Activated T-cell treated with anti-CD3 and anti-CD28 coated beads, Interleukin-2, amount 50 U/mL, for 72 hours (primary cell): ENCODE measurements at regions not wholly inside any gene's neighbourhood (a gene's known extent, or its start where the extent isn't known, plus 50 kb on each side); places are given as distances from the start of the nearest gene placed in this dataset.

Experiments used
- ATAC-seq, 2 donors: fragments of 150-1000 bp; cut with Tn5 transposase; replicated peaks in 1 of 2; 2 replicates each; pipeline ENCODE4 v1.10.0; 2021; ENCODE audit warnings: moderate library complexity in 2 of 2, mild to moderate bottlenecking in 1 of 2
- DNase-seq, 2 donors: peaks; one replicate each; pipeline ENCODE4 v3.0.0; 2021 to 2022; ENCODE audit warnings: mixed read lengths in 1 of 2
- H3K27ac Mint-ChIP-seq: one replicate; pipeline ENCODE4 v1.8.0; 2022; ENCODE audit warnings: mild to moderate bottlenecking, moderate library complexity, mixed read lengths
- H3K27me3 Mint-ChIP-seq: one replicate; pipeline ENCODE4 v1.8.0; 2022; ENCODE audit warnings: low read depth, mixed read lengths
- H3K36me3 Mint-ChIP-seq, 2 donors: one replicate each; pipeline ENCODE4 v1.8.0; 2022; ENCODE audit warnings: mixed read lengths in 2 of 2, mild to moderate bottlenecking in 1 of 2; ENCODE audit not compliant: insufficient read depth in 2 of 2
- H3K4me1 Mint-ChIP-seq: one replicate; pipeline ENCODE4 v1.8.0; 2022; ENCODE audit warnings: low read depth, mixed read lengths
- H3K4me3 Mint-ChIP-seq, 2 donors: one replicate each; pipeline ENCODE4 v1.8.0; 2022; ENCODE audit warnings: mild to moderate bottlenecking in 2 of 2, mixed read lengths in 2 of 2, moderate library complexity in 2 of 2
- H3K9me3 Mint-ChIP-seq, 2 donors: one replicate each; pipeline ENCODE4 v1.8.0; 2022; ENCODE audit warnings: mixed read lengths in 2 of 2

DNA sequence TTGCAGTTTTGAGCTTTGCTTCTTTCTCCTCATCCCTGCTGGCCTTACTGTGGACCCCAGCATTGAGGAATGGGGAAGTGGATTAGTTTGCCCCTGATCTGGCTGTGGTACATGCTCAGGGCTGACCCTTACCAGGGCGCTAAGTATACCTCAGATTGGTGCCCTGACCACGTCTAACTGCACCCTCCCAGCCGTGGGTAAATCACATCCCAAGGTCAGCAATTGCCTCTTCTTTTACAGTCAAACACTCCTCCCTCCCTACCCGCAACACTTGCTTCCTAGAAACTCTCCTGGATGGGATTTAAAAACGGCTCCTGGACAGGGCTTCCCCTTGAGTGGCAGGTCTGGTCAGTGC is 437.9 kb downstream of the NR2F2 start:
- Mint-ChIP-seq H3K36me3 (no peaks in the 10 kb centered on the region), H3K4me1 (no peaks in the 10 kb centered on the region), H3K9me3 (no peaks in the 10 kb centered on the region), H3K4me3 (no peak overlapping the region), H3K27ac (no peak overlapping the region), H3K27me3 (no peaks in the 10 kb centered on the region)
- DNase-seq = no peak
- ATAC-seq = no peak

DNA sequence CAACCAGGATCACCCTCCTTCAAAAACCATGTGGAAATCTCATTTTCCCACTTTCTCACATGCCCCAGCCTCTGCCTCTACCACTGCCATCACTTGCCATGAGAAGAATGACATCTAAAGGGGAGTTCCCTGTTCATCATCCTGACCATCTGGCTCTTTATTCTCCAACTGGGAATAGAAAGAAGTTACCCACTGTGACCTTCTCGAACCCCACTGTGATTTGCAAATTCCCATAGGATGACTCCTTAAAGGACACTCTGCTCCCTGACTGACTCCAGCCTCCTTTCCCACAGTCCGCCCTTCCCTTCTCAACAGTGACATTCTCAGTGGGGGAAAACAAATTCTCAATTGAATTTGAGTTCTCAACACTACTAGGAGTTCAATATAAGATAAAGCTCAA is 440.5 kb downstream of the NR2F2 start:
- Mint-ChIP-seq H3K27ac (no peak overlapping the region), H3K9me3 (no peaks in the 10 kb centered on the region), H3K36me3 (no peaks in the 10 kb centered on the region), H3K4me1 (no peaks in the 10 kb centered on the region), H3K27me3 (no peaks in the 10 kb centered on the region), H3K4me3 (no peak overlapping the region)
- no peak for DNase-seq
- ATAC-seq = no peak

DNA sequence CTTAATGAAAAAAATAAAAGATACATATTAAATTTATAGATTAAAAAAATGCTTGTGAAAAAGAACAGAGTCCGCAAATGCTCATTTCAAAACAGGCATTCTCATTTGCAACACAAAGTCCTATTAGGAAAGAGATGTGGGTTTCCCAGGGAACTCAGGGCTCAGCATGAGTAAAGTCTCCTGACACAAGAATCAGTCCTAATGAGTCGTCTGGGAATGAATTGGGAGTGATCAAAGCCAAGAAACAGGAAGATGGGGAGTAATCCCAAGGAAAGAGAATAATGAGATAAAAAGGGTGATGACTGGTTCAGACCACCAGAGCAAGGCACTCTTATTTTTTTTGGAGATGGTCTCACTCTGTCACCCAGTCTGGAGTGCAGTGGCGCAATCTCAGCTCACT is 443.7 kb downstream of the NR2F2 start:
- Mint-ChIP-seq H3K9me3 (no peaks in the 10 kb centered on the region), H3K36me3 (no peaks in the 10 kb centered on the region), H3K4me3 (no peak overlapping the region)

DNA sequence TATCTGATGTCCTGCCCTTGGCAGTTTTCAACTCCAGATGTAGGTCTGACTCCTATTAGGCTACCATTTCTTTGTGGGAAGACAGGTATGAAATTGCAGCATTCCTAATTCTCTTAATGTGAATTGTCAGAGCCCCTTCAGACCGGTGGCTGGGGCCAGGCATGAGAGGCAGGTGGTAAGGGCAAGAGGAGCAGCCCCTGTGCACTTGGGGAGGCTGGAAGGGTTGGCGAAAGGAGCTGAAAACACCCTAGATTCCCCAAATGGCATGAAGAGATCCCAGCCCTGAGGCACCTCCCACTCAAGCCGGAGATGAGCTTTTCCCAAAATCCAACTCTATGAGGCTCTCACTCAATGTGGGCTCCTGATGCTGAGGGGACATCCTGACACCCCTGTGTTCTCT is 453.2 kb downstream of the NR2F2 start:
- DNase-seq = no peak
- H3K4me1 Mint-ChIP-seq = no peaks in the 10 kb centered on the region
- no peak overlapping the region for H3K4me3 Mint-ChIP-seq
- H3K36me3 Mint-ChIP-seq = peaks cover 0 to 2% of the 10 kb centered on the region in 2 donors
- no peaks in the 10 kb centered on the region for H3K27me3 Mint-ChIP-seq
- H3K27ac Mint-ChIP-seq = no peak overlapping the region
- H3K9me3 Mint-ChIP-seq = peaks cover 5 to 8% of the 10 kb centered on the region in 2 donors
- ATAC-seq = no peak

More for the DNA sequence above, 443.7 kb downstream of the NR2F2 start:
- Mint-ChIP-seq H3K27ac (no peak overlapping the region), H3K27me3 (no peaks in the 10 kb centered on the region), H3K4me1 (no peaks in the 10 kb centered on the region)
- DNase-seq (no peak), ATAC-seq (no peak)

- Mint-ChIP-seq H3K4me3 (no peak overlapping the region), H3K9me3 (peaks cover 0 to 3% of the 10 kb centered on the region in 2 donors), H3K27ac (no peak overlapping the region), H3K4me1 (no peaks in the 10 kb centered on the region), H3K27me3 (no peaks in the 10 kb centered on the region), H3K36me3 (peaks cover 0 to 2% of the 10 kb centered on the region in 2 donors)
- ATAC-seq (no peak), DNase-seq (no peak)
Observed at GRCh38 chr15:96790004-96790403, 459.5 kb downstream of the NR2F2 start.

DNA sequence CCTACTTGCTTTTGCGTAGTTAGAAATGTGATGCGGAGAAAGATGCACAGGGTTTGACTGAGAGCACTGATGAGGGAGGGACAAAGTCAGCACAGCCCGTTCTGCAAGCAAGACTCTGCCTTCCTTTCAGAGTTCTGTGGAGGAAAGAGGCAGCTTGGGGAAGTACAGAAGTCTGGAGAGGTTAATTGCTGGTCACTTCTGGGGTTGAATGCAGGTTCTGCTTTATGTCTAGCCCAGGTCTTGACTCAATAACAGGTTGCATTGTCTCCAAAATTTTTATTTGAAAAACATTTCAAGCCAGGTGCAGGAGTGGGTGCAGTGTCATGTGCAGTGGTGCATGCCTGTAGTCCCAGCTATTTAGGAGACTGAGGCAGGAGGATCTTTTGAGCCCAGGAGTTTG is 461.7 kb downstream of the NR2F2 start:
- no peaks in the 10 kb centered on the region for H3K27me3 Mint-ChIP-seq
- H3K4me3 Mint-ChIP-seq = no peak overlapping the region
- H3K9me3 Mint-ChIP-seq = peaks cover 0 to 1% of the 10 kb centered on the region in 2 donors
- DNase-seq = no peak
- no peaks in the 10 kb centered on the region for H3K4me1 Mint-ChIP-seq
- no peaks in the 10 kb centered on the region for H3K36me3 Mint-ChIP-seq
- H3K27ac Mint-ChIP-seq = no peak overlapping the region
- ATAC-seq = no peak

DNA sequence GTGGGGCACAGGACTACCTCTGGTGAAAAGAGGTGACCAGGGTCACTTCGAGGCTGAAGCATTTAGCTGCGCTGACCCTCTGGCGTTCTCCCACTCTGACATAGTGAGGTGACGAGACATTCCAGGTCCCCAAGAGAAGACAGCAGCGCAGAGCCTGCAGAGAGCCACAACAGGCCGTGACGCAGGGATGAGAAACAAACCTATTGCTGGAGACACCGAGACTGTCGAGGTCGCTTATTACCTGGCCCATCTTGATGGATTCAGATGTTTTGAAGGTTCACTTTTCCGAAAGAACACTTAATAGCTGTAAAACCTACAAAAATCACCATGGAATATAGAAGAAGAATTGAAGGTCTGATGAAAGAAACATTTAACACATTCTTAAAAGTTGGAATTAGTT is 466.3 kb downstream of the NR2F2 start:
- no peaks in the 10 kb centered on the region for H3K36me3 Mint-ChIP-seq
- no peak for ATAC-seq
- no peaks in the 10 kb centered on the region for H3K4me1 Mint-ChIP-seq
- H3K27me3 Mint-ChIP-seq = no peaks in the 10 kb centered on the region
- H3K4me3 Mint-ChIP-seq = no peak overlapping the region
- no peak for DNase-seq
- H3K27ac Mint-ChIP-seq = no peak overlapping the region
- peaks cover 2 to 4% of the 10 kb centered on the region in 2 donors for H3K9me3 Mint-ChIP-seq

DNA sequence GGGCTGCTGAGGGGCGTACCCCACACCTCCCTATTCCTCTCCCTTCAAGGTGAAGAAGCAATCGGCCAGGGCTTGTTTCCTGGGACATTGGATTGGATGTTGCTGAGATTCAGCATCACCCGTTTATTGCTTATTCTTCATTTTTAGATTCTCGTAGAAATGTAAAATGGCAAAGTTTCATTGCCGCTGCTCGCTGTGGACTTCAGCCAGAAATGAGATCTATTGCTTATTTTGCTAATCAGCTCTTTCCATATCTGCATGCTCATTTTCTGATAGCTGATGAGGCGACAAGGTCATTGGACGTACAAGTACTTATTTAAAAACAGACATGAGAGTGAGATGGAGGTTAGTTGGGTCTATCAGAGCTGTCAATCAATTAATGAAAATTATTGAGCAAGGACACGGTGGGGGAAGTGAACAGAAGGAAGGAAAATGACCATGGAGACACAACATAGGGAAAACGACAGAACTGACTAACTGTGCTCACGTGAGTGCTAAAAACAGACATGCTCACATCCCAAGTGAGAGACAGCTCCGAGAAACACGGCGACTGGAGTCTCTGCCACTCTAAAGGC is 471.2 kb downstream of the NR2F2 start:
- Mint-ChIP-seq H3K9me3 (peaks cover 2% of the 10 kb centered on the region in 2 donors), H3K27ac (no peak overlapping the region), H3K36me3 (peaks cover 0 to 2% of the 10 kb centered on the region in 2 donors), H3K27me3 (no peaks in the 10 kb centered on the region), H3K4me1 (no peaks in the 10 kb centered on the region), H3K4me3 (no peak overlapping the region)
- no peak for DNase-seq
- ATAC-seq = no peak

- Mint-ChIP-seq H3K27ac (no peak overlapping the region), H3K4me3 (no peak overlapping the region), H3K27me3 (no peaks in the 10 kb centered on the region), H3K36me3 (peaks cover 0 to 2% of the 10 kb centered on the region in 2 donors), H3K9me3 (peaks cover 4 to 5% of the 10 kb centered on the region in 2 donors), H3K4me1 (no peaks in the 10 kb centered on the region)
- DNase-seq = no peak
- no peak for ATAC-seq
Observed at GRCh38 chr15:96802611-96803255, 472.2 kb downstream of the NR2F2 start.

GRCh38 chr15:96804754-96805153 is 474.3 kb downstream of the NR2F2 start:
- Mint-ChIP-seq H3K27ac (no peak overlapping the region), H3K27me3 (no peaks in the 10 kb centered on the region), H3K9me3 (peaks cover 4 to 5% of the 10 kb centered on the region in 2 donors), H3K4me1 (no peaks in the 10 kb centered on the region), H3K4me3 (no peak overlapping the region), H3K36me3 (peaks cover 0 to 2% of the 10 kb centered on the region in 2 donors)
- no peak for DNase-seq
- no peak for ATAC-seq

GRCh38 chr15:96807361-96807760 is 476.9 kb downstream of the NR2F2 start:
- no peak overlapping the region for H3K27ac Mint-ChIP-seq
- no peak for ATAC-seq
- H3K4me3 Mint-ChIP-seq = no peak overlapping the region
- DNase-seq = no peak
- H3K27me3 Mint-ChIP-seq = no peaks in the 10 kb centered on the region
- H3K9me3 Mint-ChIP-seq = peaks cover 2 to 3% of the 10 kb centered on the region in 2 donors
- no peaks in the 10 kb centered on the region for H3K4me1 Mint-ChIP-seq
- peaks cover 0 to 1% of the 10 kb centered on the region in 2 donors for H3K36me3 Mint-ChIP-seq

DNA sequence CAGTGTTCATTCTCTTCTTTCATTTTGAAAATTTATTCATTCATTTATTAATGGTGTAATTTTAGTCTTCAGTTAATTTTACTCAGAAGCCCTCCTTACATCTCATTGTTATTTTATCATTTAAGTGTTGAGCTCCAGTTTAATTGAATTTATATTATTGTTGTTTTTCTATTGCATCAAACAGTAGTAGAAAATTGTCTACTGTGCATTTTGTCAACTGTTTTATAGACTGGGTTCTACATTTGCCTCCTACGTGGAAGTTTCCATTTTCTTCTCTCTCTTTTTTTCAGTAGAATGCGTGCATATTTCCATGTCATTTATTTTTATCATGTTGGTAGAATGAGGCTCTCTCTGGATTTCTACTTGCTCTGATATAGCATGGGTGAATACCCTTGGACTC is 487.4 kb downstream of the NR2F2 start:
- ATAC-seq = no peak
- Mint-ChIP-seq H3K36me3 (peaks cover 0 to 1% of the 10 kb centered on the region in 2 donors), H3K9me3 (peaks cover 0 to 1% of the 10 kb centered on the region in 2 donors), H3K27me3 (no peaks in the 10 kb centered on the region), H3K4me3 (no peak overlapping the region), H3K4me1 (no peaks in the 10 kb centered on the region), H3K27ac (no peak overlapping the region)
- DNase-seq = no peak

- Mint-ChIP-seq H3K36me3 (peaks cover 0 to 1% of the 10 kb centered on the region in 2 donors), H3K27ac (no peak overlapping the region), H3K27me3 (no peaks in the 10 kb centered on the region)
Observed at GRCh38 chr15:96818861-96819260, 488.4 kb downstream of the NR2F2 start.

DNA sequence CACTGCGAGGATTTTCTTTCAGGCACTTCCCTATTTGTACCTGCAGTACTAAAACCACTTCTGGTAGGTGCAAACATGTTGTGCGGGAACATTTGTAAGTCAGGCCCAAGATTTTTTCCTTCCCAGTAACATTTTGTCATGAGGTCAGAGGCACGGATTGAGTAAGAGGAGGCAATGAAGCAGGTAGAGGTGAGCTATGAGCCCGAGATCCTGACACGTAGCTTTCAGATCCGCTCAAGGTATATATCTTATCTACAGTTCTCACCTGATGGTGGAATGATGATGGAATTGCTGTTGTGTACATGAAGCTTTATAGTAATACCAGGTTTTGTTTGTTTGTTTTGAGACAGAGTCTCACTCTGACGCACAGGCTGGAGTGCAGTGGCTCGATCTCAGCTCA is 497.5 kb downstream of the NR2F2 start:
- H3K36me3 Mint-ChIP-seq = no peaks in the 10 kb centered on the region
- no peak overlapping the region for H3K27ac Mint-ChIP-seq
- no peaks in the 10 kb centered on the region for H3K4me1 Mint-ChIP-seq
- DNase-seq (no peak), ATAC-seq (no peak)
- no peaks in the 10 kb centered on the region for H3K9me3 Mint-ChIP-seq
- no peaks in the 10 kb centered on the region for H3K27me3 Mint-ChIP-seq
- H3K4me3 Mint-ChIP-seq = no peak overlapping the region

More at GRCh38 chr15:96818861-96819260, 488.4 kb downstream of the NR2F2 start:
- DNase-seq (no peak), ATAC-seq (no peak)
- Mint-ChIP-seq H3K4me1 (no peaks in the 10 kb centered on the region), H3K4me3 (no peak overlapping the region), H3K9me3 (peaks cover 0 to 1% of the 10 kb centered on the region in 2 donors)
